HCT116 (cell line): ENCODE measurements at regions not wholly inside any gene's neighbourhood (a gene's known extent, or its start where the extent isn't known, plus 50 kb on each side); places are given as distances from the start of the nearest gene placed in this dataset.

ENCODE experiments used
- ATAC-seq: fragments of 200-7000 bp; cut with Tn5 transposase; 2 replicates; pipeline ENCODE4 v1.9.1; 2020; ENCODE audit warnings: mild to moderate bottlenecking, moderate library complexity
- BruUV-seq: library from RNA; stranded (reverse); fragments of 400-500 nt; replicated peaks from 2 replicates; lab custom pipeline; 2021; lab: Mats Ljungman, UMichigan
- CTCF ChIA-PET: fragments of 300-600 bp; sonication (Branson Sonifier 250); formaldehyde crosslinking; loops from one replicate; lab custom pipeline; 2021; ENCODE audit warnings: antibody characterized with exemption; lab: Charles Lee
- POLR2A ChIA-PET: fragments of 300-600, 350-600 bp; sonication (Branson Sonifier 250); formaldehyde crosslinking; loops from one replicate; lab custom pipeline; 2021; ENCODE audit warnings: antibody characterized with exemption; lab: Charles Lee
- RAD21 ChIA-PET, 2 experiments: fragments of 300-600 bp; sonication (Branson Sonifier 250); formaldehyde crosslinking; loops; one replicate each; lab custom pipeline; 2023; ENCODE audit warnings: low total read pairs in 2 of 2; ENCODE audit not compliant: uncharacterized antibody in 2 of 2, unreplicated experiment in 2 of 2, low non-redundant PET in 1 of 2; lab: Charles Lee
- DNase-seq: peaks from one replicate; pipeline ENCODE4 v3.0.0-alpha.2; 2010; ENCODE audit warnings: low read depth, low spot score
- H2AFZ ChIP-seq: fragments of 200-600 bp; shearing (Covaris generic), sonication (generic); 2 replicates; pipeline ENCODE4 v1.6.1; 2017; ENCODE audit warnings: low read depth, mixed run types, mixed read lengths, antibody characterized with exemption, low read length; ENCODE audit not compliant: poor library complexity, severe bottlenecking
- H3K27ac ChIP-seq: 2 replicates; pipeline ENCODE4 v1.5.1; 2012; ENCODE audit warnings: low read depth, low read length
- H3K27me3 ChIP-seq: fragments of 200-600 bp; sonication (generic); 2 replicates; pipeline ENCODE4 v1.6.1; 2016; ENCODE audit warnings: mixed run types, low read length, mixed read lengths; ENCODE audit not compliant: insufficient read depth
- H3K36me3 ChIP-seq, 2 experiments: fragments of 200-500 bp in 1 of 2; fragments of 200-600 bp in 1 of 2; sonication (Bioruptor generic) in 1 of 2; sonication (generic) in 1 of 2; 2 replicates each; pipeline versions ENCODE4 v1.5.1 to v1.6.1; 2014 to 2016; ENCODE audit warnings: low read length in 2 of 2, inconsistent platforms in 1 of 2, mixed read lengths in 1 of 2, mixed run types in 1 of 2; ENCODE audit not compliant: insufficient read depth in 2 of 2, control insufficient read depth in 1 of 2
- H3K4me1 ChIP-seq, 2 experiments: fragments of 200-600 bp in 1 of 2; sonication (generic) in 1 of 2; 2 replicates each; pipeline versions ENCODE4 v1.5.1 to v1.6.1; 2012 to 2017; ENCODE audit warnings: low read length in 2 of 2, inconsistent platforms in 1 of 2, mild to moderate bottlenecking in 1 of 2, mixed read lengths in 1 of 2, mixed run types in 1 of 2, moderate library complexity in 1 of 2; ENCODE audit not compliant: insufficient read depth in 2 of 2, control insufficient read depth in 1 of 2
- H3K4me2 ChIP-seq: fragments of 200-600 bp; sonication (generic); 2 replicates; pipeline ENCODE4 v1.6.1; 2017; ENCODE audit warnings: mixed run types, low read length, mixed read lengths
- H3K4me3 ChIP-seq, 2 experiments: fragments of 200-600 bp in 1 of 2; sonication (generic) in 1 of 2; replicated peaks in 1 of 2; 2 replicates each; pipeline ENCODE4 v1.5.1; 2011 to 2016; ENCODE audit warnings: low read length in 2 of 2, control low read depth in 1 of 2, low read depth in 1 of 2, mild to moderate bottlenecking in 1 of 2, mixed read lengths in 1 of 2, mixed run types in 1 of 2
- H3K79me2 ChIP-seq: fragments of 200-600 bp; sonication (generic); 2 replicates; pipeline ENCODE4 v1.6.1; 2017; ENCODE audit warnings: mild to moderate bottlenecking, mixed run types, low read length, moderate library complexity, mixed read lengths; ENCODE audit not compliant: insufficient read depth
- H3K9ac ChIP-seq: fragments of 200-600 bp; sonication (generic); 2 replicates; pipeline ENCODE4 v1.6.1; 2016; ENCODE audit warnings: low read length, mixed read lengths
- H3K9me2 ChIP-seq: fragments of 200-600 bp; sonication (generic), shearing (Covaris generic); 2 replicates; pipeline ENCODE4 v1.6.1; 2017; ENCODE audit warnings: mixed run types, mild to moderate bottlenecking, moderate library complexity; ENCODE audit not compliant: insufficient read depth
- H3K9me3 ChIP-seq, 2 experiments: fragments of 200-500 bp in 1 of 2; fragments of 200-600 bp in 1 of 2; sonication (Bioruptor generic) in 1 of 2; sonication (generic) in 1 of 2; 2 replicates each; pipeline ENCODE4 v1.6.1; 2014 to 2017; ENCODE audit warnings: low read length in 2 of 2, mixed read lengths in 2 of 2, inconsistent platforms in 1 of 2, low read depth in 1 of 2, mild to moderate bottlenecking in 1 of 2, mixed run types in 1 of 2, moderate library complexity in 1 of 2; ENCODE audit not compliant: control insufficient read depth in 1 of 2, insufficient read depth in 1 of 2
- H4K20me1 ChIP-seq: fragments of 200-600 bp; sonication (generic), shearing (Covaris generic); 2 replicates; pipeline ENCODE4 v1.6.1; 2017; ENCODE audit warnings: mixed run types, mild to moderate bottlenecking, moderate library complexity; ENCODE audit not compliant: insufficient read depth
- ATF3 ChIP-seq: IDR thresholded peaks from 2 replicates; pipeline ENCODE4 v1.6.1; 2012
- CBX3 ChIP-seq: IDR thresholded peaks from 2 replicates; pipeline ENCODE4 v1.6.1; 2012; ENCODE audit warnings: low read depth
- CEBPB ChIP-seq: IDR thresholded peaks from 2 replicates; pipeline ENCODE4 v1.6.1; 2012; ENCODE audit warnings: low read depth
- ELF1 ChIP-seq: IDR thresholded peaks from 2 replicates; pipeline ENCODE4 v1.6.1; 2012; ENCODE audit warnings: low read depth, borderline replicate concordance
- EZH2 ChIP-seq: fragments of 200-600 bp; sonication (generic); IDR thresholded peaks from 2 replicates; pipeline ENCODE4 v1.6.1; 2017; ENCODE audit warnings: antibody characterized with exemption, mixed run types
- EZH2phosphoT487 ChIP-seq: fragments of 200-600 bp; IDR thresholded peaks from 2 replicates; pipeline ENCODE4 v1.6.1; 2018; ENCODE audit warnings: antibody characterized with exemption, borderline replicate concordance
- FOSL1 ChIP-seq: IDR thresholded peaks from 2 replicates; pipeline ENCODE4 v1.6.1; 2012; ENCODE audit warnings: low read depth
- JUND ChIP-seq: IDR thresholded peaks from 2 replicates; pipeline ENCODE4 v1.6.1; 2012
- MAX ChIP-seq: IDR thresholded peaks from 2 replicates; pipeline ENCODE4 v1.6.1; 2012
- POLR2A ChIP-seq: IDR thresholded peaks from 2 replicates; pipeline ENCODE4 v1.7.0; 2011; ENCODE audit warnings: borderline replicate concordance; ENCODE audit not compliant: insufficient read depth, insufficient read length; ENCODE audit errors: extremely low read depth
- POLR2AphosphoS5 ChIP-seq: IDR thresholded peaks from 2 replicates; pipeline ENCODE4 v1.6.1; 2011; ENCODE audit warnings: mild to moderate bottlenecking, low read depth, low read length, moderate library complexity
- RAD21 ChIP-seq: IDR thresholded peaks from 2 replicates; pipeline ENCODE4 v1.6.1; 2012; ENCODE audit warnings: low read depth, mild to moderate bottlenecking
- REST ChIP-seq: IDR thresholded peaks from 2 replicates; pipeline ENCODE4 v1.6.1; 2012; ENCODE audit warnings: low read depth
- SIN3A ChIP-seq: IDR thresholded peaks from 2 replicates; pipeline ENCODE4 v1.6.1; 2012; ENCODE audit warnings: low read depth
- SRF ChIP-seq: IDR thresholded peaks from 2 replicates; pipeline ENCODE4 v1.6.1; 2012; ENCODE audit warnings: low read depth
- YY1 ChIP-seq: IDR thresholded peaks from 2 replicates; pipeline ENCODE4 v1.6.1; 2011; ENCODE audit warnings: low read length, low read depth, moderate library complexity, mild to moderate bottlenecking; ENCODE audit not compliant: insufficient replicate concordance; ENCODE audit errors: extremely low read depth
- ZBTB33 ChIP-seq: IDR thresholded peaks from 2 replicates; pipeline ENCODE4 v1.6.1; 2011; ENCODE audit warnings: mild to moderate bottlenecking, low read length, moderate library complexity; ENCODE audit not compliant: insufficient replicate concordance; ENCODE audit errors: extremely low read depth
- ZFX ChIP-seq: fragments of 450-650 bp; IDR thresholded peaks from 2 replicates; pipeline ENCODE4 v1.6.1; 2017
- ZNF274 ChIP-seq: fragments of 200-500 bp; sonication (Bioruptor generic); IDR thresholded peaks from 2 replicates; pipeline ENCODE4 v1.6.1; 2014; ENCODE audit warnings: mild to moderate bottlenecking, low read depth, low read length, inconsistent platforms
- intact Hi-C: fragments of 100-400 bp; cut with micrococcal nuclease; formaldehyde crosslinking; loops from 2 replicates; pipeline ENCODE4 v1.10.0; 2022
- TF ChIP-seq, protein P1 (sequence below), 3 experiments: fragments of 200-600 bp in 1 of 3; sonication (generic) in 1 of 3; IDR thresholded peaks in 2 of 3; conservative IDR thresholded peaks in 1 of 3; 2 replicates each; pipeline ENCODE4 v1.5.1; 2012 to 2017; ENCODE audit warnings: low read depth in 2 of 3, low read length in 2 of 3, antibody characterized with exemption in 1 of 3, borderline replicate concordance in 1 of 3, control low read depth in 1 of 3, mild to moderate bottlenecking in 1 of 3, mixed read lengths in 1 of 3, mixed run types in 1 of 3, moderate library complexity in 1 of 3; ENCODE audit not compliant: insufficient read depth in 1 of 3

GRCh38 chr6:134733801-134734200, 216.1 kb downstream of the ALDH8A1 start:
- H3K4me3 ChIP-seq, result no peak overlapping the region
- H3K27me3 ChIP-seq, result no peaks in the 10 kb centered on the region
- no peaks in the 10 kb centered on the region for H3K36me3 ChIP-seq
- TF ChIP-seq POLR2A, result no peak
- TF ChIP-seq SRF, result no peak
- no peak for TF ChIP-seq ZBTB33
- no peak for TF ChIP-seq ELF1
- no peak for TF ChIP-seq ZNF274
- TF ChIP-seq, protein P1, sequence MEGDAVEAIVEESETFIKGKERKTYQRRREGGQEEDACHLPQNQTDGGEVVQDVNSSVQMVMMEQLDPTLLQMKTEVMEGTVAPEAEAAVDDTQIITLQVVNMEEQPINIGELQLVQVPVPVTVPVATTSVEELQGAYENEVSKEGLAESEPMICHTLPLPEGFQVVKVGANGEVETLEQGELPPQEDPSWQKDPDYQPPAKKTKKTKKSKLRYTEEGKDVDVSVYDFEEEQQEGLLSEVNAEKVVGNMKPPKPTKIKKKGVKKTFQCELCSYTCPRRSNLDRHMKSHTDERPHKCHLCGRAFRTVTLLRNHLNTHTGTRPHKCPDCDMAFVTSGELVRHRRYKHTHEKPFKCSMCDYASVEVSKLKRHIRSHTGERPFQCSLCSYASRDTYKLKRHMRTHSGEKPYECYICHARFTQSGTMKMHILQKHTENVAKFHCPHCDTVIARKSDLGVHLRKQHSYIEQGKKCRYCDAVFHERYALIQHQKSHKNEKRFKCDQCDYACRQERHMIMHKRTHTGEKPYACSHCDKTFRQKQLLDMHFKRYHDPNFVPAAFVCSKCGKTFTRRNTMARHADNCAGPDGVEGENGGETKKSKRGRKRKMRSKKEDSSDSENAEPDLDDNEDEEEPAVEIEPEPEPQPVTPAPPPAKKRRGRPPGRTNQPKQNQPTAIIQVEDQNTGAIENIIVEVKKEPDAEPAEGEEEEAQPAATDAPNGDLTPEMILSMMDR (IDR thresholded peaks at IDR 0.05 in 2 of 3, conservative IDR thresholded peaks at IDR 0.05 in 1 of 3; ENCODE audit: borderline replicate concordance in 1 of 3, insufficient read depth in 1 of 3, low read depth in 2 of 3, low read length in 2 of 3), result no peak
- no peak for TF ChIP-seq MAX
- TF ChIP-seq CEBPB, result no peak
- TF ChIP-seq FOSL1, result no peak
- TF ChIP-seq CBX3, result no peak
- no peak for TF ChIP-seq POLR2AphosphoS5
- no peak for TF ChIP-seq EZH2phosphoT487
- no peak for TF ChIP-seq SIN3A
- TF ChIP-seq REST, result no peak
- no peak for TF ChIP-seq EZH2
- no peak for TF ChIP-seq JUND
- no peak for TF ChIP-seq ZFX
- TF ChIP-seq RAD21, result no peak
- no peak for TF ChIP-seq ATF3
- no peak for TF ChIP-seq YY1
- BruUV-seq, result no TSS peak
- DNase-seq (no peak), ATAC-seq (no peak)
- ChIA-PET CTCF (no interaction called here), POLR2A (no interaction called here), RAD21 (no interaction called here)
- H3K4me1 ChIP-seq, result no peaks in the 10 kb centered on the region
- intact Hi-C loops, result no loop called here
- no peak overlapping the region for H3K9ac ChIP-seq
- H3K9me3 ChIP-seq, result no peaks in the 10 kb centered on the region
- no peak overlapping the region for H2AFZ ChIP-seq
- no peaks in the 10 kb centered on the region for H4K20me1 ChIP-seq
- H3K27ac ChIP-seq, result no peak overlapping the region
- no peaks in the 10 kb centered on the region for H3K9me2 ChIP-seq
- no peaks in the 10 kb centered on the region for H3K79me2 ChIP-seq
- no peak overlapping the region for H3K4me2 ChIP-seq
